Esophagus muscularis mucosa (tissue), 4 donors: ENCODE measurements at regions not wholly inside any gene's neighbourhood (a gene's known extent, or its start where the extent isn't known, plus 50 kb on each side); places are given as distances from the start of the nearest gene placed in this dataset.
"Not testable (repeated sequence)": the region's sequence is repeated elsewhere in the genome, so short reads cannot be mapped to it uniquely, and the experiment has no call there.

Experiments used
- DNase-seq: peaks from one replicate; pipeline ENCODE4 v3.0.0-alpha.2; 2017; ENCODE audit errors: extremely low spot score
- H3K27ac ChIP-seq, 4 donors: fragments of 200-600 bp; sonication (generic); replicated peaks in 1 of 4; 1 replicate in 3 of 4; 2 replicates in 1 of 4; pipeline ENCODE4 v1.5.1; 2016 to 2019; ENCODE audit warnings: mild to moderate bottlenecking in 1 of 4
- H3K27me3 ChIP-seq, 4 donors: fragments of 200-600 bp; sonication (generic); one replicate each; pipeline versions ENCODE4 v1.5.1 to v1.6.0; 2016 to 2019
- H3K36me3 ChIP-seq, 4 donors: fragments of 200-600 bp; sonication (generic); one replicate each; pipeline ENCODE4 v1.5.1; 2016 to 2019
- H3K4me1 ChIP-seq, 4 donors: fragments of 200-600 bp; sonication (generic); one replicate each; pipeline ENCODE4 v1.5.1; 2016 to 2019
- H3K4me3 ChIP-seq, 4 donors: fragments of 200-600 bp; sonication (generic); 1 replicate in 2 of 4; 2 replicates in 2 of 4; pipeline ENCODE4 v1.5.1; 2016 to 2019; ENCODE audit warnings: mild to moderate bottlenecking in 4 of 4, moderate library complexity in 1 of 4
- H3K9me3 ChIP-seq, 4 donors: fragments of 200-600 bp; sonication (generic); 1 replicate in 3 of 4; 2 replicates in 1 of 4; pipeline ENCODE4 v1.5.1; 2016 to 2019
- EP300 ChIP-seq: sonication (generic); formaldehyde crosslinking; IDR thresholded peaks from one replicate; pipeline ENCODE4 v1.6.1; 2017; ENCODE audit warnings: antibody characterized with exemption
- POLR2A ChIP-seq: fragments of 450-650 bp; IDR thresholded peaks from one replicate; pipeline ENCODE4 v1.6.1; 2017; ENCODE audit warnings: antibody characterized with exemption, moderate library complexity, mild to moderate bottlenecking, low read depth
- POLR2AphosphoS5 ChIP-seq, 2 donors: sonication (generic); formaldehyde crosslinking; IDR thresholded peaks; one replicate each; pipeline ENCODE4 v1.6.1; 2017; ENCODE audit warnings: antibody characterized with exemption in 2 of 2
- WGBS: methylation state at CpG from one replicate; pipeline ENCODE4 v1.1.5; 2018; 5-methylcytosine and 5-hydroxymethylcytosine counted together
- intact Hi-C: fragments of 100-400 bp; cut with DNase I; formaldehyde crosslinking; loops from one replicate; pipeline ENCODE4 v1.15.1; 2023
- TF ChIP-seq, protein P1 (sequence below), 3 experiments: fragments of 200-600 bp in 2 of 3; fragments of 450-650 bp in 1 of 3; sonication (generic) in 2 of 3; IDR thresholded peaks; one replicate each; pipeline ENCODE4 v1.5.1; 2017 to 2019; ENCODE audit warnings: antibody characterized with exemption in 3 of 3, mild to moderate bottlenecking in 2 of 3, moderate library complexity in 1 of 3

DNA sequence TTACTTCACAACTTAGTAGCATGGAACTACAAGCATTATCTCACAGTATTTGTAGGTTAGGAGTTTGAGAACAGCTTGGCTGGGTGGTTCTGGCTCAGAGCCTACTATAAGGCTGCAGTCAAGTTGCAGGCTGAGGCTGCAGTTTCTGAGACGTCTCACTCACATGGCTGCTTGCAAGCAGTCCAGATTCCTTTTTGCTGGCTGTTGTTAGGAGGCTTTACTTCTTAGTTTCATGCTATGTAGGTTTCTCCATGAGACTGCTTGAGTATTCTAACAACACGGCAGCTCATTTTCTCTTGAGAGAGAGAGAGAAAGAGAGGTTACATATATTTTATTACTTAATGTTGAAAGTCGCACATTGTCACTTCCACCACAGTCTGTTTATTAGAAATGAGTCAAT lies 1073.9 kb downstream of the NXPH1 start:
- WGBS, result 20% methylated on average over 3 of the region's 3 CpGs
- Histone ChIP-seq H3K27me3 (no peaks in the 10 kb centered on the region), H3K27ac (no peak overlapping the region), H3K4me1 (no peaks in the 10 kb centered on the region), H3K4me3 (no peak overlapping the region), H3K9me3 (no peaks in the 10 kb centered on the region), H3K36me3 (no peaks in the 10 kb centered on the region)
- DNase-seq, result no peak
- intact Hi-C loops, result loop anchor here (10.0 kb wide), 1 partner anchor 302 kb away; no protein-coding TSS in a partner anchor
- TF ChIP-seq POLR2A, result no peak

DNA sequence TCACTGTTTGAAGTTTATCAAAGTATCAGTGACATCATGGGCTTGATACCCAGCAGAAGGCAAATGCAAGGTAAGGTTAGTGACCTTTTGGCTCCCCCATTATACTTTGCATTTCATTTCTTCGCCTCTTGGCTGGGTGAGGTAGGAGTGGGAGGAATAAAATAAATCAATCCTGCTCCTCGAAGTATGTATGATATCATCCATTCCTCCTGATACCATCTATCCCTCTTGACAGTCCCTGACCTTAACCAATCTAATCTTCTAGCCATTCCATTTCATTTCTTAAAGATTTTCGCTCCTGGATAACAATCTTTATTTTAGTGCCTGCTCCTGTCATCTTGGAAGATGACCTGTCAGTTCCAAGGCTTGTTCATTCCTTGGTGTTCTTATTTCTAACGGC lies 1083.3 kb downstream of the NXPH1 start:
- TF ChIP-seq POLR2A (no peak), EP300 (no peak), POLR2AphosphoS5 (IDR thresholded peaks at IDR 0.05) (no peak)
- TF ChIP-seq, protein P1, sequence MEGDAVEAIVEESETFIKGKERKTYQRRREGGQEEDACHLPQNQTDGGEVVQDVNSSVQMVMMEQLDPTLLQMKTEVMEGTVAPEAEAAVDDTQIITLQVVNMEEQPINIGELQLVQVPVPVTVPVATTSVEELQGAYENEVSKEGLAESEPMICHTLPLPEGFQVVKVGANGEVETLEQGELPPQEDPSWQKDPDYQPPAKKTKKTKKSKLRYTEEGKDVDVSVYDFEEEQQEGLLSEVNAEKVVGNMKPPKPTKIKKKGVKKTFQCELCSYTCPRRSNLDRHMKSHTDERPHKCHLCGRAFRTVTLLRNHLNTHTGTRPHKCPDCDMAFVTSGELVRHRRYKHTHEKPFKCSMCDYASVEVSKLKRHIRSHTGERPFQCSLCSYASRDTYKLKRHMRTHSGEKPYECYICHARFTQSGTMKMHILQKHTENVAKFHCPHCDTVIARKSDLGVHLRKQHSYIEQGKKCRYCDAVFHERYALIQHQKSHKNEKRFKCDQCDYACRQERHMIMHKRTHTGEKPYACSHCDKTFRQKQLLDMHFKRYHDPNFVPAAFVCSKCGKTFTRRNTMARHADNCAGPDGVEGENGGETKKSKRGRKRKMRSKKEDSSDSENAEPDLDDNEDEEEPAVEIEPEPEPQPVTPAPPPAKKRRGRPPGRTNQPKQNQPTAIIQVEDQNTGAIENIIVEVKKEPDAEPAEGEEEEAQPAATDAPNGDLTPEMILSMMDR (IDR thresholded peaks at IDR 0.05), result no peak
- no peaks in the 10 kb centered on the region for H3K27me3 ChIP-seq
- no peaks in the 10 kb centered on the region for H3K4me1 ChIP-seq
- DNase-seq, result no peak
- H3K27ac ChIP-seq, result no peak overlapping the region
- intact Hi-C loops, result no loop called here
- WGBS, result 66% methylated on average over 4 of the region's 4 CpGs
- H3K4me3 ChIP-seq, result no peak overlapping the region
- no peaks in the 10 kb centered on the region for H3K9me3 ChIP-seq
- H3K36me3 ChIP-seq, result no peaks in the 10 kb centered on the region

DNA sequence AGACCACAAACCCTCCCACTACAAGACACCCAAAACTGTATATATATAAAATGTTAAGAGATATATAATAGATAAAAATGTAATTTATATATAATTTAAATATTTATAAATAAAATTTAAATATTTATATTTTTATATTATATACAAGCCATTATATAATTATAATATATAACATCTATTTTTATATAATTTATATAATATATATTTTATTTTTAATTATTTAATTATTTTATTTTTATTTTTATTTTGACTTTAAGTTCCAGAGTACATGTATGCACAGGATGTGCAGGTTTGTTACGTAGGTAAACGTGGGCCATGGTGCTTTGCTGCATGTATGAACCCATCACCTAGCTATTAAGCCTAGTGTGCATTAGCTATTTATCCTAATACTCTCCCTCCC lies 1090.2 kb downstream of the NXPH1 start:
- no peaks in the 10 kb centered on the region for H3K36me3 ChIP-seq
- no peaks in the 10 kb centered on the region for H3K9me3 ChIP-seq
- TF ChIP-seq EP300, result no peak
- no peak for TF ChIP-seq POLR2A
- TF ChIP-seq, protein P1 (IDR thresholded peaks at IDR 0.05), result no peak
- TF ChIP-seq POLR2AphosphoS5 (IDR thresholded peaks at IDR 0.05), result no peak
- DNase-seq, result no peak
- no peaks in the 10 kb centered on the region for H3K4me1 ChIP-seq
- WGBS, result 90% methylated on average over 2 of the region's 2 CpGs
- no peaks in the 10 kb centered on the region for H3K27me3 ChIP-seq
- intact Hi-C loops, result no loop called here
- no peak overlapping the region for H3K27ac ChIP-seq
- no peak overlapping the region for H3K4me3 ChIP-seq

DNA sequence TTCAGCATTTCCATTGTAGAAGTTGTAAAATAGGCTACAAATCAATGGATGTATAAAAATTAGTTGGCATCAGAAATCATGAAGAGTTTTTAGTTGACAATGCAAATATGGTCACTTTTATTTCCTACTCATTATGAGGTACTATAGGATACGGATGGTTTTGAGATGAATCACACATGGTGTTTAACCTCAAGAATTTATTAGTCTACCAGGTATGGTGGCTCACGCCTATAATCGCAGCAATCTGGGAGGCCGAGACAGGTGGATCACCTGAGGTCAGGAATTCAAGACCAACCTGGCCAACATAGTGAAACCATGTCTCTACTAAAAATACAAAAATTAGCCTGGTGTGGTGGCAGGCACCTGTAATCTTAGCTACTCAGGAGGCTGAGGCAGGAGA lies 1119.0 kb downstream of the NXPH1 start:
- H3K9me3 ChIP-seq, H3K4me1 ChIP-seq, H3K4me3 ChIP-seq, H3K27ac ChIP-seq, H3K36me3 ChIP-seq, DNase-seq, intact Hi-C loops, H3K27me3 ChIP-seq: not testable (repeated sequence)
- WGBS, result 96% methylated on average over 4 of the region's 4 CpGs

DNA sequence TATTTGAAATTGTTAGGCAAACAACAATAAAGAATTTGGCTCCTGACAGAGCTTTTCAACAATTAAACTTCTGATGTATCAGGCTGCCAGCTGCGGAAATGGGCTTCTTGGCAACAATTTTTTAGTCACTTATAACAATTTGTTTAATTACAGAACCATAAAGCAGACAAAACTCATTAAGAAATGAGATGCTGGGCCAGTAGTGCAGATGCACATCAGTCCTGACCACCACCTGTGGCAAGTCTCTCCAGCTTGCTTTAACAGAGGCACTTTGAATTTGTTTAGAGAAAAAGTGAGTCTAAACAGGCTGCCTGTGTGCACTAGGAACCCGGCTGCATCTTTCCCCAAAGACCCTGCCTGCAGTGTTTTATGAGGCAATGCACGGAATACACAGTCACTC lies 1124.4 kb downstream of the NXPH1 start:
- Histone ChIP-seq H3K36me3 (no peaks in the 10 kb centered on the region), H3K27me3 (no peaks in the 10 kb centered on the region), H3K27ac (no peak overlapping the region), H3K9me3 (no peaks in the 10 kb centered on the region), H3K4me3 (no peak overlapping the region), H3K4me1 (no peaks in the 10 kb centered on the region)
- TF ChIP-seq POLR2AphosphoS5 (IDR thresholded peaks at IDR 0.05) (no peak), EP300 (no peak), POLR2A (no peak)
- TF ChIP-seq, protein P1 (IDR thresholded peaks at IDR 0.05), result no peak
- WGBS, result 59% methylated on average over 3 of the region's 3 CpGs
- DNase-seq, result no peak
- intact Hi-C loops, result no loop called here

DNA sequence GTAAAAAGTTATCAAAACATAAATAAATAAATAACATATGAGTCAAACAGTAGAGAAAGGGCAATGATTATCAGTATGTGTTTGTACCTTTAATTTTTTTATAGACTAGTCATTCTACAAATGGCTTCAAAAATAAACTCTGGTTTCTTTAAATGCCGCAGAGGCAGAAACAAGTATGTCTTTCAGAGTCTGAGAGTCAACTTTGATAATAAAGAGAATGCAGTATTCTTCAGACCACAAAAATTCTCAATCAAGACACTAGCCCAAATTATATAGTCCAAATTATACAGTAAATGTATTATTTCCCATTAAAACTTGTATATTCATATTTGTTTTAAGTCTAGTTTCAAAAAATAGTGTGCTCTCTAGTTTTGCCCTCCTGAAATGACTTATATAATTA lies 1142.3 kb downstream of the NXPH1 start:
- H3K4me1 ChIP-seq, result no peaks in the 10 kb centered on the region
- no peaks in the 10 kb centered on the region for H3K36me3 ChIP-seq
- no peak for DNase-seq
- intact Hi-C loops, result no loop called here
- H3K27me3 ChIP-seq, result no peaks in the 10 kb centered on the region
- H3K9me3 ChIP-seq, result no peaks in the 10 kb centered on the region
- no peak overlapping the region for H3K27ac ChIP-seq
- no peak for TF ChIP-seq POLR2A
- TF ChIP-seq POLR2AphosphoS5 (IDR thresholded peaks at IDR 0.05), result no peak
- 75% methylated on average over 1 of the region's 1 CpG for WGBS
- H3K4me3 ChIP-seq, result no peak overlapping the region
